NCI-H2029 treated with DMSO at 0.1 percent for 48 hours (cell line): ENCODE measurements at regions not wholly inside any gene's neighbourhood (a gene's known extent, or its start where the extent isn't known, plus 50 kb on each side); places are given as distances from the start of the nearest gene placed in this dataset.
A peak's percentile ranks its signal among the peaks of the same experiment; 100 is the strongest.
"Not testable (repeated sequence)": the region's sequence is repeated elsewhere in the genome, so short reads cannot be mapped to it uniquely, and the experiment has no call there.

Source experiments
- DNase-seq: peaks from one replicate; lab custom pipeline; 2025; lab: John Stamatoyannopoulos, UW

DNA sequence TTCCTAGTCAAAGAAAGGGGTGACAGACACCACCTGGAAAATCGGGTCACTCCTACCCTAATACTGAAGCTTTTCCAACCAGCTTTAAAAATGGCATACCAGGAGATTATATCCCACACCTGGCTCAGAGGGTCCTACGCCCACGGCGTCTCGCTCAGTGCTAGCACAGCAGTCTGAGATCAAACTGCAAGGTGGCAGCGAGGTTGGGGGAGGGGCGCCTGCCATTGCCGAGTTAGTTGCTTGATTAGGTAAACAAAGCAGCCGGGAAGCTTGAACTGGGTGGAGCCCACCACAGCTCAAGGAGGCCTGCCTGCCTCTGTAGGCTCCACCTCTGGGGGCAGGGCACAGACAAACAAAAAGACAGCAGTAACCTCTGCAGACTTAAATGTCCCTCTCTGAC, 127.1 kb downstream of the NXPE2 start:
- not testable (repeated sequence) for DNase-seq

- DNase-seq = no peak
Observed at GRCh38 chr11:114811971-114812370, 133.6 kb downstream of the NXPE2 start.

DNA sequence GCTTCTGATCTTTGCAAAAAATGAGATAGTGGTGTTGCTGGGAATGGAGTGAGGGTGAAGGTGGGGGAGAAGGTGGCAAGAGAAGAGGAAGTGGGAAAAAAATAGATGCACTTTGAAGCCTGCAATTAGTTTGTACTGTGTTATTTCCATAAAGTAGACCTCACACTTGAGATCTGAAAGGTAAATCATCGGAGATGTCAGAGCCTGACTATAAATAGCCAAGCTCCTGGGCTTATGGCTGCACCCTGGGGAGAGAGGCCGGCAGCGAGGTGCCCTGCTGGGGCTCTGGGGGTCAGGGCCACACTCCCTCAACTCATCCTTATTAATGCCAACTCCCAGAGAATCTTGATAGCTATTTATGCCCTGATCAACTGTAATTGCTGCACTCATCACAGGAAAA, 134.4 kb downstream of the NXPE2 start:
- no peak for DNase-seq

GRCh38 chr11:114813189-114813718, 134.9 kb downstream of the NXPE2 start:
- no peak for DNase-seq

GRCh38 chr11:114815176-114815575, 136.8 kb downstream of the NXPE2 start:
- no peak for DNase-seq

DNA sequence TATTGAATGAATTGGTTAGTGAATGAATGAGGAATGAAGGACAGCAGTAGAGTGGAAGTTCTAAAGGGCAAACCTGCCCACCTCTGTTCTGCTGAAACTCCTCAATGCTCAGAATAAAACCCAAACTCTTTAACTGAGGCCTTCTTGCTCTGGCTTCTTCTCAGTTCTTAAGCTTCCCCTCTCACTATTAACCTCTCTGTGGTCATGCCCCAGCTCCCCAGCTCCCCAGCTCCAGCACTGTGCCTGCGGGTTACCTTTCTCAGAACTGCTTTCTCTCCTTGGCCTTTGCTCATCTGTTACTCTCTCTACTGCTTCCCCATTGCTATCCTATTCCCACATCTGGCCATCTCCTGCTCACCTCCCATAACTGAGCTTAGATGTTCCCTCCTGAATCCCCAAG, 137.4 kb downstream of the NXPE2 start:
- no peak for DNase-seq

DNA sequence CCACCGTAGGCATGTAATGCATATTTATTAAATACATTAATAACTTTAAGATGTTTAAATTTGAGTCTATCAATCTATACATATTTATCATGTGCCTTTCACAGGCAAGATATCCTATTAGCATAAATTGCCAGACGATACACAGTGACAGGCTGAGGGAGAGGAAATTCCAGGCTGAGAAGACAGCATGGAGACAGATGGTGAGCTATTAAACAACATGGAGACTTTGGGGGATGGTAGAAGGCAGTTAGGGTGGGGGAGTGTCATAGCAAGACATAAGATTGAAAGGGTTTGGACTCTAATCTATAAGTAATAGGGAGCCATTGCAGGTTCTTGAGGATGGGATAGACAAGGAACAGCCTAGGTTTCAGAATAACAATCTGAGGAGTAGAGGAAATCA, 138.5 kb downstream of the NXPE2 start:
- no peak for DNase-seq

- no peak for DNase-seq
Observed at GRCh38 chr11:114818382-114818781, 140.1 kb downstream of the NXPE2 start.

DNA sequence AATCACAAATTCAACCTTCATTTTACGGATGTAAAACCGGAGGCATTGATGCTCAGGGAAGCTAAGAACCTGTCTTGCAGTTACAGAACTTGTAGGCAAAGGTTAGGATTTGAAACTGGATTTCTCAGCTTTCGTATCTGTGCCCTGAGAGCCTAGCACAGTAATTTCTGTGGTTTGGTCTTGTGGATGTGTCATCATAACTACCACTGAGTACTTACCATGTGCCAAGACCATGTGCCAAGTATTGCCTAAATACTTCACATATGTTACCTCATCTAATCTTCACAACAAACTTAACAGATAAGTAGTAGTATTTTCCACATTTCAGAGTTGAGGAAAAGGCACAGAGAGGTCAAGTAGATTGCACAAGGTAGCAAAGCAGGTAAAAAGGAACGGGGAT, 140.7 kb downstream of the NXPE2 start:
- DNase-seq = no peak

- no peak for DNase-seq
Observed at GRCh38 chr11:114820621-114821020, 142.3 kb downstream of the NXPE2 start.

- DNase-seq = no peak
Observed at GRCh38 chr11:114821621-114822412, 143.5 kb downstream of the NXPE2 start.

GRCh38 chr11:114826910-114827442, 148.6 kb downstream of the NXPE2 start:
- DNase-seq = no peak

- no peak for DNase-seq
Observed at GRCh38 chr11:114827736-114828135, 149.4 kb downstream of the NXPE2 start.

- DNase-seq = peak; percentile 90
Observed at GRCh38 chr11:114832532-114833125, 154.3 kb downstream of the NXPE2 start.

GRCh38 chr11:114836161-114836560, 157.8 kb downstream of the NXPE2 start:
- no peak for DNase-seq

GRCh38 chr11:114844896-114845295, 166.6 kb downstream of the NXPE2 start:
- no peak for DNase-seq

DNA sequence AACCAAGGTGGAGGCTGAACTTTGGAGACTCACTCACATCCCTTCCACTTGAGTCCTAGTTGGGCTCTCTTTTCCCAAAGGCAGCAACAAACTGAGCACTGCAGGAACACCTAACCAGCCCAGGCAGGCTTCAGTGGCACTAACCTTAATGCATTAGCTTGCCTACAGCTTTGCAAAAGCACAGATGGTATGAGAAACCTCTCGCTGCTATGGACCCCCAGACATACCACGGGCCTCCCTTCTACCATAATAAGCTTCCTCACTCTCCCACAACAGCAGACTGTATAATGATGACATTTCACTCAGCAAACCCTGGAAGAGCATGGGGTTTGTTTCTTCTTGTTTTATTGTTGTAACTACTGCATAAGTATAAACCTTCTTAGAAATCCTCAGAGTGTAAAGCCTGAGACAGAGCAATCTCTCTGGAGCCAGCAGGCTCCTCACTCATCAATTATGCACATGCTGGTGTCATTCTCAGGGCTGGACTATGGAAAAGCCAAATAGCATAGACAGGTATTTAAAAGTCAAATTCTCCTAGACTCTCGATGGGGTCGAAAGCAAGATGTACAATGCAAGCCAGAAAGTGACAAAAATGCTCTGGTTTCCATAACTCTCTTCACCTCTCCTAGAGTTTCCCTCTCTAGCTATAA, 167.6 kb downstream of the NXPE2 start:
- no peak for DNase-seq

GRCh38 chr11:114846416-114846791, 168.1 kb downstream of the NXPE2 start:
- peak; percentile 88 for DNase-seq

- peak; percentile 86 for DNase-seq
Observed at GRCh38 chr11:114847306-114847975, 169.1 kb downstream of the NXPE2 start.

DNA sequence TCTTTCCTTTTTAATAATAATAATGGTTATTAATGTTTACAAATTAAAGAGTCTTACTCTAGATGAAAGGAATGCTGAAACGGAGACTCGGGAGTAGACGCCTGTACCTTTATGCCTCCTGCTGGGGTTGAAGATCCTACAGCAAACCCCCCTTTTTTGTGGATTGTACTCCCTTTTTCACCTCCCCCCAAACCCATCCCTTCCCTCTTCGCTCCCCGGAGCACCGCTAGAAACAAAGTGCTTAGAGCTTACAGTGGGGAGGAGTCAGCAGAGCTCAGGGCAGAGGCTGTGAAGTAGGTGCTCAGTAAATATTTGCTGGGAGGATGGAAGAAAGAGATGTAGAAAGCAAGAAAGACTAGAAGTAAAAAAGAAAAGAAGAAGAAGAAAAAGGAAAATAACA, 169.7 kb downstream of the NXPE2 start:
- DNase-seq = no peak

DNA sequence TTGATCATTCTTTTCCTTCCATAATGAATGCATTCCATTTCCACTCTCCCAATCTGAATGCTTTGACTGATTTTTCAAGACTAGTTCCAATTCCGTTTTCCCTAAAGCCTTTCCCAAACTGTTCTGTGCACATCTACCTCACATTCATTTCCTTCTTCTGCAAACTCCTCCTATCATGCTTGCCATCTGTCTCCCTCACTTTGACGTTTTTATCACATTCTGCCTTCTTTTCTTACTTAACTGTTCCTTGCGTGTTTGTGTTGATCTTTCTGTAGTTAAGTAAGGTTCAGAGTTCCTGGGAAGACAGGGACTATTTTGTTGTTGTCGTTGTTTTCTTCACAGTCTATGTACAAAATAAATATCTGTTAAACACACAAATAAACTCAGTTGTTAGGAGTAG, 179.0 kb downstream of the NXPE2 start:
- DNase-seq = no peak

- no peak for DNase-seq
Observed at GRCh38 chr11:114864896-114865295, 186.6 kb downstream of the NXPE2 start.
